ENCODE measurements at regions not wholly inside any gene's neighbourhood (a gene's known extent, or its start where the extent isn't known, plus 50 kb on each side); places are given as distances from the start of the nearest gene placed in this dataset.

DNA sequence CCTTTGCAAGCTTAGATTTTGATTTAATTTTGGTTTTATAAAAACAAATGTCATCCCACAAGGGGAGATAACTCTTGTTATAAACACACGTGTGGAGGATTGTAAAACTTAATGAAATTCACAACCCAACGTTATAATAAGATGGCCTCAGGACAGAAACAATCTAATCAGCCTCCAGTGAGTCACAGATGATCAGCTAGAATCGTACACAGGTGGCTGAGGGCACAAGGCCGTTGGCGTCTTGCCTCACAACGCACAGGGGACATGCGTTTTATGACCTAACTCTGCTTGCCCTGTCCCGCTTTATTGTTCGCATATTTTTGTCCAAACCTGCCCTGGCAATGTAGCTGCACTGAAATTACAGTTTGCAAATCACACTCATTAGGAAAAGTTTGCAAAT lies 121.9 kb upstream of the PDZRN3 start:
- H3K4me3 ChIP-seq (ENCODE audit: low read depth in 1 of 2, low read length in 2 of 2): no peak overlapping the region
- H3K27ac ChIP-seq (ENCODE audit: low read depth in 2 of 2, low read length in 1 of 2): no peak overlapping the region
- WGBS, 2 donors: 44 to 60% methylated on average over 9 of the region's 9 CpGs
- H3K9me3 ChIP-seq (ENCODE audit: control insufficient read depth in 2 of 2, insufficient read depth in 1 of 2, low read depth in 1 of 2, low read length in 1 of 2): no peaks in the 10 kb centered on the region
- H3K27me3 ChIP-seq (ENCODE audit: control insufficient read depth in 1 of 2, insufficient read depth in 2 of 2, low read length in 2 of 2): no peaks in the 10 kb centered on the region
- H3K4me1 ChIP-seq (ENCODE audit: control insufficient read depth in 2 of 2, insufficient read depth in 2 of 2, low read length in 1 of 2): peaks cover 0 to 2% of the 10 kb centered on the region in 2 donors
- no peaks in the 10 kb centered on the region for H3K36me3 ChIP-seq (ENCODE audit: control insufficient read depth in 2 of 2, insufficient read depth in 2 of 2, low read length in 1 of 2)

- 59 to 63% methylated on average over 9 of the region's 9 CpGs for WGBS, 2 donors
Measured at GRCh38 chr3:73745526-73746191, 120.9 kb upstream of the PDZRN3 start.

GRCh38 chr3:73743551-73743950 lies 118.8 kb upstream of the PDZRN3 start:
- H3K36me3 ChIP-seq (ENCODE audit: control insufficient read depth in 2 of 2, insufficient read depth in 2 of 2, low read length in 1 of 2): no peaks in the 10 kb centered on the region
- no peaks in the 10 kb centered on the region for H3K9me3 ChIP-seq (ENCODE audit: control insufficient read depth in 2 of 2, insufficient read depth in 1 of 2, low read depth in 1 of 2, low read length in 1 of 2)
- H3K27me3 ChIP-seq (ENCODE audit: control insufficient read depth in 1 of 2, insufficient read depth in 2 of 2, low read length in 2 of 2): no peaks in the 10 kb centered on the region
- no peak overlapping the region for H3K4me3 ChIP-seq (ENCODE audit: low read depth in 1 of 2, low read length in 2 of 2)
- peaks cover 0 to 2% of the 10 kb centered on the region in 2 donors for H3K4me1 ChIP-seq (ENCODE audit: control insufficient read depth in 2 of 2, insufficient read depth in 2 of 2, low read length in 1 of 2)
- WGBS, 2 donors: 27 to 54% methylated on average over 4 of the region's 4 CpGs
- peak overlapping the region in 1 of 2 donors; percentile 7 for H3K27ac ChIP-seq (ENCODE audit: low read depth in 2 of 2, low read length in 1 of 2)

More at GRCh38 chr3:73745526-73746191, 120.9 kb upstream of the PDZRN3 start:
- no peaks in the 10 kb centered on the region for H3K27me3 ChIP-seq (ENCODE audit: control insufficient read depth in 1 of 2, insufficient read depth in 2 of 2, low read length in 2 of 2)
- no peaks in the 10 kb centered on the region for H3K9me3 ChIP-seq (ENCODE audit: control insufficient read depth in 2 of 2, insufficient read depth in 1 of 2, low read depth in 1 of 2, low read length in 1 of 2)
- H3K4me1 ChIP-seq (ENCODE audit: control insufficient read depth in 2 of 2, insufficient read depth in 2 of 2, low read length in 1 of 2): peaks cover 0 to 2% of the 10 kb centered on the region in 2 donors
- no peak overlapping the region for H3K27ac ChIP-seq (ENCODE audit: low read depth in 2 of 2, low read length in 1 of 2)
- no peak overlapping the region for H3K4me3 ChIP-seq (ENCODE audit: low read depth in 1 of 2, low read length in 2 of 2)
- no peaks in the 10 kb centered on the region for H3K36me3 ChIP-seq (ENCODE audit: control insufficient read depth in 2 of 2, insufficient read depth in 2 of 2, low read length in 1 of 2)

DNA sequence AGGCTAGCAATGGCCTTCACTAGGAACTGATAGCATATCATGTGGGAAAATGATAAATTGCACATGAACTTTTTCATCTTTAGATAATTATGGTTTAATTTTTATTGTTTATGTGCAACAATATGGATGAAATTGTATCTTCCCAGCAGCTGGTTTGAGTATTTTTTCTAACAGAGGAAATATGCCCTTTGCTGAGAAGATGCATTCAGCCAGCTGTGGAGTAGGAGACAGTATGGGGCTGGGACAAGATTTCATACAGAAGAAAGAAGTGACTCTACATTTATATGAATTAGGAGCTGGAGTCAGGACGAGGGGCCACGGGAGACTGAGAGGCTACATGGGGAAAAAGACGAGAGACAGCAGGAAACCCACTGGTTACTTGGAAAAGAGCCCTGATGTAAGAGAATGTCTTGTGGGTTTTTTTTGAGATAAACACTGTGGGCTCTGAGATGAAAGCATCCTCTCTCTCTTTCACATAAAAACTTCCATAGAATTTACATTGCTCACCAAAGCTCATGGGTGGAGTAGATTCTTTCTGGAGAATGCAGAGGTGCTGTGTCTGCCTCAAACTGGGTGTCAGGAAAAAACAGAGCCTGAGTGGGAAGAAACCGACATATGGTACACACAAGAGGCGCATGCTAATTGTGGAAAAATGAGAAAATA lies 115.2 kb upstream of the PDZRN3 start:
- no peaks in the 10 kb centered on the region for H3K9me3 ChIP-seq (ENCODE audit: control insufficient read depth in 2 of 2, insufficient read depth in 1 of 2, low read depth in 1 of 2, low read length in 1 of 2)
- no peaks in the 10 kb centered on the region for H3K36me3 ChIP-seq (ENCODE audit: control insufficient read depth in 2 of 2, insufficient read depth in 2 of 2, low read length in 1 of 2)
- no peaks in the 10 kb centered on the region for H3K4me1 ChIP-seq (ENCODE audit: control insufficient read depth in 2 of 2, insufficient read depth in 2 of 2, low read length in 1 of 2)
- H3K27ac ChIP-seq (ENCODE audit: low read depth in 2 of 2, low read length in 1 of 2): no peak overlapping the region
- no peak overlapping the region for H3K4me3 ChIP-seq (ENCODE audit: low read depth in 1 of 2, low read length in 2 of 2)
- 69 to 74% methylated on average over 5 of the region's 5 CpGs for WGBS, 2 donors
- H3K27me3 ChIP-seq (ENCODE audit: control insufficient read depth in 1 of 2, insufficient read depth in 2 of 2, low read length in 2 of 2): no peaks in the 10 kb centered on the region

DNA sequence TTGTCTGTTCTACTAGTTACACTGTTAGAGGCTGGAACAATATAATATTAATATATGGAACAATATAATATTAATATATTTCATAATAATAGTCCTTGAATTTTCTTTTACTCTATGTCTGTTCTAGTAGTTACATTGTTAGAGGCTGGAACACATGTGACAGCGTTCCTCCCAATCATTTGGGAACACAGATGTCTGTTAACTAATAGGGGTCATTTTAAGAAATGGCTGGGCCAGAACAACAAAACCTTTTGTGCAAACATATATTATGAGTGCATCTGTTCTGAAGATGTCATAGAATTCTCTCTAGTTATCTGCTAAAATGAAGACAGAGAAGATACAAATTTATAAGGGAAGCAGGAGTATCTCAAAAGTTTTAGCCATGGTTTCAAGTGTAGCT lies 114.0 kb upstream of the PDZRN3 start:
- H3K27ac ChIP-seq (ENCODE audit: low read depth in 2 of 2, low read length in 1 of 2): no peak overlapping the region
- H3K9me3 ChIP-seq (ENCODE audit: control insufficient read depth in 2 of 2, insufficient read depth in 1 of 2, low read depth in 1 of 2, low read length in 1 of 2): no peaks in the 10 kb centered on the region
- no peak overlapping the region for H3K4me3 ChIP-seq (ENCODE audit: low read depth in 1 of 2, low read length in 2 of 2)
- no peaks in the 10 kb centered on the region for H3K27me3 ChIP-seq (ENCODE audit: control insufficient read depth in 1 of 2, insufficient read depth in 2 of 2, low read length in 2 of 2)
- H3K36me3 ChIP-seq (ENCODE audit: control insufficient read depth in 2 of 2, insufficient read depth in 2 of 2, low read length in 1 of 2): no peaks in the 10 kb centered on the region
- H3K4me1 ChIP-seq (ENCODE audit: control insufficient read depth in 2 of 2, insufficient read depth in 2 of 2, low read length in 1 of 2): no peaks in the 10 kb centered on the region
- 81 to 86% methylated on average over 1 of the region's 1 CpG for WGBS, 2 donors

DNA sequence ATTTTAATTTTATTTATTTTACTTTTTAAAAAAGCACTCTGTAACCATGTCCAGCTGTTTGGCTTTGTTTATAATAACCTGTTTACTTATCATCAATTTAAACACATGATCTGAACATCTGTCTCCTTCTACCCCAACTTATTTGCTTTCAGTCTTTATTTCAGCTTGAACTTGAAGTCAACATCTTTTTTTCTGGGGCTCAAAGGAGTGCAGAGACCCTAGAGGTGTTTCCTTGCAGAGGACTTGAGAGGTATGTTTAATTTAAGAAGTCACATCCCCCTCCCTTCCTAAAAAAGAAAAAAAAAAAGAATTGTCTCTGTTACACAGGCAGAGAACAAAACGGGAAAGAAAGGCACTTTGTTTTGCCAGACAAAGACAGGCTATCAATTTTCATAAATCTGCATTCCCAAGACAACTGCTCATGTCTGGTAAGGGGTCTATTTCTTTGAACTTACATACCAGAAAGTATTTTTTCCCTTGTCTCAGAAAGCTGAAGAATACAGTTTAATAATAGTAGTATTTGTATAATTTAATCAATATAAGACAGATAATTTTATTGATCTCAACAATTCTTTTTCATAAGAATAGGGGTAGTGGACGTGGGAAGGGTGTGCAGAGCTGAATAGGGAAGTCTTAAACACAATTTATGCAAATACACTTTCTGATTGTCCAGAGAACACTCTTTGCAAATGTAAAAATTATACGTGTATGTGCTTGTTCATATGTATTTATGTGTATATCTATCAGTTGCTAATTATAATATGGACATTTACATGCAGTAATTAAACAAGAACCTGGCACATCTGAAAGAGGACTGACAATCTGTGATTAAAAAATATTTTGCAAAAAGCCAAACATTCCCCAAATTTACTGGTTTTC lies 109.7 kb upstream of the PDZRN3 start:
- Histone ChIP-seq H3K27me3 (ENCODE audit: control insufficient read depth in 1 of 2, insufficient read depth in 2 of 2, low read length in 2 of 2) (no peaks in the 10 kb centered on the region), H3K4me3 (ENCODE audit: low read depth in 1 of 2, low read length in 2 of 2) (no peak overlapping the region), H3K9me3 (ENCODE audit: control insufficient read depth in 2 of 2, insufficient read depth in 1 of 2, low read depth in 1 of 2, low read length in 1 of 2) (no peaks in the 10 kb centered on the region), H3K36me3 (ENCODE audit: control insufficient read depth in 2 of 2, insufficient read depth in 2 of 2, low read length in 1 of 2) (no peaks in the 10 kb centered on the region), H3K27ac (ENCODE audit: low read depth in 2 of 2, low read length in 1 of 2) (no peak overlapping the region), H3K4me1 (ENCODE audit: control insufficient read depth in 2 of 2, insufficient read depth in 2 of 2, low read length in 1 of 2) (no peaks in the 10 kb centered on the region)
- 48 to 55% methylated on average over 3 of the region's 3 CpGs for WGBS, 2 donors

DNA sequence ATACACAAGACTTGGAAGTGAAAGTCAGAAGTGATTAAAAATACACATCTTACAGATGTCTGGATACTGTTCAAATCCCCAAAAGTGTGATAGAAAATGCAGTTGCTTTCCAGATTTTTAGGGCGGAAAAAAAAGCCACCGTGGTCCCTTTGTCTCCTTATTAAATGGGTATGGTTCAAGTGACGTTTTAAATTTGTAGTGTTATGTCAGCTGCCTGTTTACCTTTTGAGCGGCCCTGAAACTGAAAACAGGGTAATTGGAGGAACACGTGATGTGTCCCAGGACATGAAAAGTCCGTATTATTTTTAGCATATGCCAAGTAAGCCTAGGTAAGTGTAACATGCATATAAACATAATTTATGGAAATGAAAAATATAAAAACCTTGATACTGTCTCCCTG lies 109.0 kb upstream of the PDZRN3 start:
- Histone ChIP-seq H3K4me1 (ENCODE audit: control insufficient read depth in 2 of 2, insufficient read depth in 2 of 2, low read length in 1 of 2) (no peaks in the 10 kb centered on the region), H3K9me3 (ENCODE audit: control insufficient read depth in 2 of 2, insufficient read depth in 1 of 2, low read depth in 1 of 2, low read length in 1 of 2) (no peaks in the 10 kb centered on the region), H3K27me3 (ENCODE audit: control insufficient read depth in 1 of 2, insufficient read depth in 2 of 2, low read length in 2 of 2) (no peaks in the 10 kb centered on the region), H3K4me3 (ENCODE audit: low read depth in 1 of 2, low read length in 2 of 2) (no peak overlapping the region), H3K36me3 (ENCODE audit: control insufficient read depth in 2 of 2, insufficient read depth in 2 of 2, low read length in 1 of 2) (no peaks in the 10 kb centered on the region), H3K27ac (ENCODE audit: low read depth in 2 of 2, low read length in 1 of 2) (no peak overlapping the region)
- 70 to 71% methylated on average over 6 of the region's 6 CpGs for WGBS, 2 donors

DNA sequence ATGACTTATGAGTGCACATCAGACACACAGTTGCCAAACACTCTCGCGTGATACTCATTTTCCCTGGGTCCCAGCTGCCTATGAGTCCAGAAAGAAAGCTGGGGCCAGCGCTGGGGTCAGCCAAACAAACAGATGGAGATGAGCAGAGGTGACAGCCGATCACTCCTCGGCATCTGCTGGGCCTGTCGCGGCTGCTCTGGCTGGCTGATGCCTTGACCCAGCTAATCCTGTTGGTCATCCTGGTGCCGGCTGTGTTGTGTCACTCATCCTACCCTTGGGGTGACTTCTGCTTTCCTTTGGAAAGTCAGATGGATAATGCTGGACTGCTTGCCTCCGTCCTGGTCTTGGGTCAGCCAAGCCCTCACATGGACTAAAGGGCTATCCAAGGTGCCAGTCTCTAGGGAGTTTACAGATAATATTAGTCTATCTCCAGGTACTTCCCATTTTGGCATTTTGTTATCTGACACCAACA lies 105.3 kb upstream of the PDZRN3 start:
- no peaks in the 10 kb centered on the region for H3K36me3 ChIP-seq (ENCODE audit: control insufficient read depth in 2 of 2, insufficient read depth in 2 of 2, low read length in 1 of 2)
- H3K9me3 ChIP-seq (ENCODE audit: control insufficient read depth in 2 of 2, insufficient read depth in 1 of 2, low read depth in 1 of 2, low read length in 1 of 2): no peaks in the 10 kb centered on the region
- H3K4me1 ChIP-seq (ENCODE audit: control insufficient read depth in 2 of 2, insufficient read depth in 2 of 2, low read length in 1 of 2): no peaks in the 10 kb centered on the region
- H3K27me3 ChIP-seq (ENCODE audit: control insufficient read depth in 1 of 2, insufficient read depth in 2 of 2, low read length in 2 of 2): no peaks in the 10 kb centered on the region
- 69 to 73% methylated on average over 9 of the region's 9 CpGs for WGBS, 2 donors
- no peak overlapping the region for H3K4me3 ChIP-seq (ENCODE audit: low read depth in 1 of 2, low read length in 2 of 2)
- H3K27ac ChIP-seq (ENCODE audit: low read depth in 2 of 2, low read length in 1 of 2): no peak overlapping the region

DNA sequence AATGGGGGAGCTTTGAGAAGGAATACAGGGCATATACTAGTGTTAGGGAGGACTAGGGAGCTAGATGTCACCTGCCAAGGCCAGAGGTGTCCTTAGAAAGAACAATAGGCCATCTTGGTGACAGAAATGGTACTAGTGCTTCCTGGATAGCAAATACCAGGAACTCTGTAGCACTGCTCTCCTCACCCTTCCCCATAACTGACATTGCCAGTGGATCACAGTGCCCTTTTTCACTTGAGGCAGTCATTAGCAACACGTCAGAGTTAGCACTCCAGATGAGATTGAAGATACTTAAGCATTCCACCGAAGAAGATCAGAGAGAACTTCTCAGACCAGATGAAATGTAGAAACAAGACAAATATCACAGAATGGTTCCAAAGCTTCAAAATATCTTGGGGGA lies 103.1 kb upstream of the PDZRN3 start:
- H3K4me1 ChIP-seq (ENCODE audit: control insufficient read depth in 2 of 2, insufficient read depth in 2 of 2, low read length in 1 of 2): no peaks in the 10 kb centered on the region
- H3K27me3 ChIP-seq (ENCODE audit: control insufficient read depth in 1 of 2, insufficient read depth in 2 of 2, low read length in 2 of 2): no peaks in the 10 kb centered on the region
- no peaks in the 10 kb centered on the region for H3K36me3 ChIP-seq (ENCODE audit: control insufficient read depth in 2 of 2, insufficient read depth in 2 of 2, low read length in 1 of 2)
- WGBS, 2 donors: 59 to 78% methylated on average over 2 of the region's 2 CpGs
- no peaks in the 10 kb centered on the region for H3K9me3 ChIP-seq (ENCODE audit: control insufficient read depth in 2 of 2, insufficient read depth in 1 of 2, low read depth in 1 of 2, low read length in 1 of 2)
- H3K27ac ChIP-seq (ENCODE audit: low read depth in 2 of 2, low read length in 1 of 2): peak overlapping the region; percentile 15 to 60
- no peak overlapping the region for H3K4me3 ChIP-seq (ENCODE audit: low read depth in 1 of 2, low read length in 2 of 2)
